ENCODE measurements at regions not wholly inside any gene's neighbourhood (a gene's known extent, or its start where the extent isn't known, plus 50 kb on each side); places are given as distances from the start of the nearest gene placed in this dataset.

DNA sequence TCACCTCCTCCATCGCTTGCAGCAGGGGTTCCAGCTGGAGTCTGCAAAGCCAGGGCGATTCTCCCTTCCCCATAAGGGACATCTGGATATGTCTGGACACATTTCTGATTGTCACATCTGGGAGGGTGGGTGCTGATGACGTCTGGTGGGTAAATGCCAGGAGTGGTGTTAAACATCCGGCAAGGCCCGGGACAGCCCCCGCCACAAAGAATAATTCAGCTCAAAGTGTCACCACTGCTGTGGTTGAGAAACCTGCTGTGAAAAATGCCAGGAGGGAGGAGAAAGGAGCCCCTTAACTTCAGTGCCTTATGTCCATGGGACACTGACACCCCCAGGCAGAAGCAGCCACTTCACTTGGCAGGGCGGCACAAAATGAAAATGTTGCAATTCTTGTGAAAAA is 179.4 kb upstream of the SDK2 start:
- ATAC-seq (no peak), DNase-seq (ENCODE audit: low spot score) (peak; percentile 27), FAIRE-seq (no peak)
- Histone ChIP-seq H3K4me1 (ENCODE audit: insufficient read depth, low read length) (peaks cover 28% of the 10 kb centered on the region), H3K4me2 (ENCODE audit: low read depth, low read length) (no peak overlapping the region), H3K27ac (ENCODE audit: extremely low read length, insufficient read depth, low read length) (no peak overlapping the region), H3K79me2 (ENCODE audit: insufficient read depth, low read length) (no peaks in the 10 kb centered on the region), H3K27me3 (ENCODE audit: control insufficient read depth in 1 of 2, insufficient read depth in 2 of 2, low read length in 2 of 2) (peaks cover 4 to 39% of the 10 kb centered on the region in 2 experiments; a peak in 4 of 5 replicates), H3K9me3 (ENCODE audit: low read length) (peaks cover 6% of the 10 kb centered on the region), H3K9ac (ENCODE audit: insufficient read depth, low read depth, low read length) (no peak overlapping the region; the same call in 1 of the 2 replicates), H2AFZ (ENCODE audit: low read length) (no peak overlapping the region), H3K36me3 (replicated peaks in 1 of 2; ENCODE audit: control insufficient read depth in 1 of 2, insufficient read depth in 2 of 2, low read length in 2 of 2) (no peaks in the 10 kb centered on the region), H3K4me3 (replicated peaks in 1 of 3; ENCODE audit: insufficient read depth in 1 of 3, low read depth in 2 of 3, low read length in 3 of 3) (no peak overlapping the region), H4K20me1 (ENCODE audit: insufficient read depth, low read length) (no peaks in the 10 kb centered on the region)
- ChIA-PET CTCF (ENCODE audit: low intra/inter-chr PET ratio, low total read pairs) (no interaction called here), POLR2A (no interaction called here)
- intact Hi-C loops (cut with micrococcal nuclease; ENCODE audit: unreplicated experiment) (no loop called here), in situ Hi-C loops (cut with HindIII; ENCODE audit: extremely low pct_ligation_motif_present, low pct_unique_long_range_greater_than_20kb) (no loop called here)
- TF ChIP-seq, protein P1, sequence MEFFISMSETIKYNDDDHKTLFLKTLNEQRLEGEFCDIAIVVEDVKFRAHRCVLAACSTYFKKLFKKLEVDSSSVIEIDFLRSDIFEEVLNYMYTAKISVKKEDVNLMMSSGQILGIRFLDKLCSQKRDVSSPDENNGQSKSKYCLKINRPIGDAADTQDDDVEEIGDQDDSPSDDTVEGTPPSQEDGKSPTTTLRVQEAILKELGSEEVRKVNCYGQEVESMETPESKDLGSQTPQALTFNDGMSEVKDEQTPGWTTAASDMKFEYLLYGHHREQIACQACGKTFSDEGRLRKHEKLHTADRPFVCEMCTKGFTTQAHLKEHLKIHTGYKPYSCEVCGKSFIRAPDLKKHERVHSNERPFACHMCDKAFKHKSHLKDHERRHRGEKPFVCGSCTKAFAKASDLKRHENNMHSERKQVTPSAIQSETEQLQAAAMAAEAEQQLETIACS (CRISPR knock-in tag; IDR thresholded peaks at IDR 0.05), result no peak
- no peak for TF ChIP-seq ZNF317 (CRISPR knock-in tag; IDR thresholded peaks at IDR 0.05)
- TF ChIP-seq PATZ1 (CRISPR knock-in tag; IDR thresholded peaks at IDR 0.05), result 0 out of 2 replicates have a peak, but pooled peaks have one; percentile 17
- TF ChIP-seq ISL2 (CRISPR knock-in tag; IDR thresholded peaks at IDR 0.05), result no peak
- TF ChIP-seq, protein P2, sequence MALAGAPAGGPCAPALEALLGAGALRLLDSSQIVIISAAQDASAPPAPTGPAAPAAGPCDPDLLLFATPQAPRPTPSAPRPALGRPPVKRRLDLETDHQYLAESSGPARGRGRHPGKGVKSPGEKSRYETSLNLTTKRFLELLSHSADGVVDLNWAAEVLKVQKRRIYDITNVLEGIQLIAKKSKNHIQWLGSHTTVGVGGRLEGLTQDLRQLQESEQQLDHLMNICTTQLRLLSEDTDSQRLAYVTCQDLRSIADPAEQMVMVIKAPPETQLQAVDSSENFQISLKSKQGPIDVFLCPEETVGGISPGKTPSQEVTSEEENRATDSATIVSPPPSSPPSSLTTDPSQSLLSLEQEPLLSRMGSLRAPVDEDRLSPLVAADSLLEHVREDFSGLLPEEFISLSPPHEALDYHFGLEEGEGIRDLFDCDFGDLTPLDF (CRISPR knock-in tag; IDR thresholded peaks at IDR 0.05), result no peak
- no peak for TF ChIP-seq SPEN (CRISPR knock-in tag; IDR thresholded peaks at IDR 0.05; ENCODE audit: low read depth)
- TF ChIP-seq NFE2L1 (CRISPR knock-in tag; IDR thresholded peaks at IDR 0.05; ENCODE audit: borderline replicate concordance), result no peak
- no TSS peak for BruUV-seq (replicated peaks)
- whole genome bisulfite sequencing (ENCODE audit: low lambda C conversion rate), result 41% methylated on average over 6 of the region's 7 CpGs

All from HepG2 (cell line).